LNCAP (cell line): ENCODE measurements at regions not wholly inside any gene's neighbourhood (a gene's known extent, or its start where the extent isn't known, plus 50 kb on each side); places are given as distances from the start of the nearest gene placed in this dataset.

Experiments
- TF ChIP-seq, protein P1 (sequence below): fragments of 450-650 bp; IDR thresholded peaks from 2 replicates; pipeline ENCODE4 v1.5.1; 2017; ENCODE audit warnings: mild to moderate bottlenecking

DNA sequence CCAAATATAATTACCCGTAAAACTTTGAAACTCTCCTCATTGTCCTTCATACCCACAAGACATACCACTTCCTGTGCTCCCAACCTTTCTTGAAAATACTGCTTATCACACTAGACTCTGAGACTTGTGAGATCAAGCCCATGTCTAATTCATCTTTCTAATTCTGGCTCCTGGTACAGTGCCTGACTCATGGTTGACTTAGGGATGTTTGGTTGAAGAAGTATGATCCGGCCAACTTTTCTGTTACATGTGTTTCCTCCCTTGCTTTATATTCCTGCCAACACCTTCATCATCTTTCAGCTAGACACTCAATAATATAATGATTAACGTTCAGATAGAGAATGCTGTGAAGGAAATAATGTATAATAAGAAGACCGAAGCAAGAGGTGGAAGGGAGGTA lies 58.2 kb downstream of the MEX3B start:
- TF ChIP-seq, protein P1, sequence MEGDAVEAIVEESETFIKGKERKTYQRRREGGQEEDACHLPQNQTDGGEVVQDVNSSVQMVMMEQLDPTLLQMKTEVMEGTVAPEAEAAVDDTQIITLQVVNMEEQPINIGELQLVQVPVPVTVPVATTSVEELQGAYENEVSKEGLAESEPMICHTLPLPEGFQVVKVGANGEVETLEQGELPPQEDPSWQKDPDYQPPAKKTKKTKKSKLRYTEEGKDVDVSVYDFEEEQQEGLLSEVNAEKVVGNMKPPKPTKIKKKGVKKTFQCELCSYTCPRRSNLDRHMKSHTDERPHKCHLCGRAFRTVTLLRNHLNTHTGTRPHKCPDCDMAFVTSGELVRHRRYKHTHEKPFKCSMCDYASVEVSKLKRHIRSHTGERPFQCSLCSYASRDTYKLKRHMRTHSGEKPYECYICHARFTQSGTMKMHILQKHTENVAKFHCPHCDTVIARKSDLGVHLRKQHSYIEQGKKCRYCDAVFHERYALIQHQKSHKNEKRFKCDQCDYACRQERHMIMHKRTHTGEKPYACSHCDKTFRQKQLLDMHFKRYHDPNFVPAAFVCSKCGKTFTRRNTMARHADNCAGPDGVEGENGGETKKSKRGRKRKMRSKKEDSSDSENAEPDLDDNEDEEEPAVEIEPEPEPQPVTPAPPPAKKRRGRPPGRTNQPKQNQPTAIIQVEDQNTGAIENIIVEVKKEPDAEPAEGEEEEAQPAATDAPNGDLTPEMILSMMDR, result no peak

DNA sequence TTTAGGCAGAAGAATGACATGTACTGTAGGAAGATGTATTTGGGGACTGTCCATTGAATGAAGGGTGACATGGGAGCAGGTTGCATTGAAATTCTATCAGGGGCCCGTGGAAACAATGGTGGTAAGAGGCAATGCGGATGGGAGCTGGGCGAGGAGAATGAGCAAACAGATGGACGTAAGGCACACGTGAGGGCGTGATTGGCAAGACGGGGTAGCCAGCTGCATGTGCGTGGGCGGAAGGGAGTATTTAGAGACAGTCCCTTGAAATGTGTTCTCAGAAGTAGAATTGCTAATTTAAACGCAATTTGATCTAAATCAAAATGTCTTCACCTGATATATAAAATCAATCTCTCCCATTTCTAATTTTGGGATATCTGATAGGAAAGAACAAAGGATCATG lies 62.3 kb downstream of the MEX3B start:
- TF ChIP-seq, protein P1, result no peak

DNA sequence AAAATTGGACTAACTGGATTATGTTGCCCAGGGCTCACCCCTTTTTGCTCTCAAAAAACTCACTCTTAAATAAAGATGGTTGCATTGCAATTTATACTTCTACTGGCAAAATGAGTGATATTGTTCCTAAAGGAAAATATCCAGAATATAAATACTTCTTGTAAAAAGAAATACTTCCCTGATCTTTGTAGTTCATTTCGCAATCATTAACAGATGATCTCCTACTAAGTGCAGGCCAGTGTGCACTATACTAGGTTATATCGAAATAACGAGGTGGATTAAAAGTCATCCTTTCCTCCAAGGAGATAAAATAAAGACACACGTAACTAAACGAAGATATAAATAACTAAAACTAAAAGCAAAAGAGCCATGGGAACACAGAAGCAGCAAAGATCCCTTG lies 63.0 kb downstream of the MEX3B start:
- TF ChIP-seq, protein P1, result no peak

DNA sequence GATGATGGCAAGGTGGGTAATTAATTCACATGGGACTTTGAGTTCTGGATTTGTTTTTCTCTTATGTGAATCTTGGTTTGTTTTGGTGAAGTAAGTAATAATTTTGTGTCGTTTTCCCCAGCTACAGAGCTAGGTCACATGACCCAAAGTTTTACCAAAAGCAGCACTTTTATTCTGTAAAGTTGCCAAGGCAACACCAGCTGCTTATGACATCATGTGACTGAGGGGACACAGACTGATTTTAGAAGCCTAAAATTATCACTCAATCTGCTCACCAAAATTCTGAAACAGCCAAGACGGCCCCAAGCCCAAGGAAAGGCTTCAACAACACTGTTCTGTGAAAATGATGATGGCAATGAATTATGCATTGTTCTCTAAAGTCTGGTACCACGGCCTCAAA lies 63.9 kb downstream of the MEX3B start:
- TF ChIP-seq, protein P1, result no peak

DNA sequence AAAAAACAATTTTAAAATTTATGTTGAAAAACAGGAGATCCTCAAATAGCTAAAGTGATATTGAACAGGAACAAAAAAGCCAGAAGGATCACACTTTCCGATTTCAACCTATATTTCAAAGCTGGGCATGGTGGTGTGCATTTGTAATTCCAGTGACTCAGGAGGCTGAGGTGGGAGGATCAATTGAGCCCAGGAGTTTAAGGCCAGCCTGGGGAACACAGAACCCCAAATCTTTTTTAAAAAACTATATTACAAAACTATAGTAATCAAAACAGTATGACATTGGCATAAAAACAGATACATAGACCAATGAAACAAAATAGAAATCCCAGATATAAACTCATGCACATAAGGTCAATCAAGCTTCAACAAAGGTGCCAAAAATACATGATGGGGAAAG lies 68.4 kb downstream of the MEX3B start:
- TF ChIP-seq, protein P1, result no peak

DNA sequence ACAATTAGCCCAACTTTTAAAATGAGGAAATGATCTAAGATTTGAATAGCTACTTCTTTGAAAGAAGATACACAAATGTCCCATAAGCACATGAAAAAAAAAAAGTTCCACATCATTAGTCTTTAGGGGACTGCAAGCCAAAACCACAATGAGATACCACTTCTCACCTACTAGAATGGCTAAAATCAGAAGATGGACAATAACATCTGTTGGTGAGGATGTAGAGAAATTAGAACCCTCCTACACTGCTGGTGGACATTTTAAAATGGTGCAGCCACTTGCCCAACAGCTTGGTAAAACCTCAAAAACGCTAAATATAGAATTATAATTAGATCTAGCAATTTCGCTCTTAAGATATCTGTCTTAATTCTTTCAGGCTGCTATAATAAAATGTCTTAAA lies 77.1 kb downstream of the MEX3B start:
- TF ChIP-seq, protein P1, result no peak

DNA sequence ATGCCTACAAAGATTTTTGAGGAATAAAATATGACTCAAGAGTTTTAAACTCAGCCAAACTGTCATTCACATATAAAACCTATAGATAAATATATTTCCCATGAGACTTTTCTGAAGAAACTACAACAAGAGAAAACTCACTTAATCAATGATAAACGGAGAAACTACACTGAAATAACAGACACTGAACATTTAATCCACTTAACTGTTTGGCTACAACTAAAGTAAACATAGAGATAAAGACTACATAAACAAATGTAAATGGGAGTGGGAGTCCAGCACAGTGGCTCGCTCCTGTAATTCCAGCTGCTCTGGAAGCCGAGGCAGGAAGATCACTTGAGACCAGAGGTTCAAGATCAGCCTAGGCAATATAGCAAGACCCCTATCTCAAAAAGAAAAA lies 79.2 kb downstream of the MEX3B start:
- TF ChIP-seq, protein P1, result no peak

DNA sequence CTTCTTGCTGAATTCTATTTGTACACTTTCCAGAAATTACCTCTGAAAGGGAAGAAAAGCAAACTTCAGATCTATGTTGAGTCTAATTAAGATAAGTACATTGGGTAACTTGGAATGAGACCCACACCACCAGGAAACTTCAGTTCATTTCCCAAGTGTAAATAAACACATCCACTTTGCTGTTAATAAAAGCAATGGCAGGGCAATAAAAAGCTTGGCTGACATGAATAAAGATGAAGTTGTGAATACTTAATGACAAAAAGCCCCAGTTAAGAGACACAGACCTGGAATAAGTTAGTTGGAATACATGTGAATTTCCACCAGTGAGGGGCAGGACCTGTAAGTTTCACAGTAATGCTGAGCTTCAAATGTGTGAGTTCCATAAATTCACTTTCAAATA lies 83.3 kb downstream of the MEX3B start:
- TF ChIP-seq, protein P1, result no peak
